CD4-positive, alpha-beta T cell (primary cell): ENCODE measurements at regions not wholly inside any gene's neighbourhood (a gene's known extent, or its start where the extent isn't known, plus 50 kb on each side); places are given as distances from the start of the nearest gene placed in this dataset.

Source experiments
- ATAC-seq: fragments of 200-7000 bp; cut with Tn5 transposase; one replicate; pipeline ENCODE4 v1.10.0; 2022; ENCODE audit warnings: mild to moderate bottlenecking; ENCODE audit not compliant: poor library complexity
- CTCF ChIA-PET: fragments of 350-600 bp; sonication (Branson Sonifier 250); formaldehyde crosslinking; loops from one replicate; lab custom pipeline; 2021; ENCODE audit warnings: antibody characterized with exemption, inconsistent platforms; lab: Charles Lee
- POLR2A ChIA-PET: fragments of 350-600 bp; sonication (Branson Sonifier 250); formaldehyde crosslinking; loops from one replicate; lab custom pipeline; 2021; ENCODE audit warnings: antibody characterized with exemption, inconsistent platforms; lab: Charles Lee
- DNase-seq, 14 experiments: peaks; one replicate each; pipeline ENCODE4 v3.0.0-alpha.2; 2013 to 2020; ENCODE audit warnings: mixed read lengths in 2 of 14
- H3K27ac ChIP-seq, 2 donors: one replicate each; pipeline versions ENCODE4 v1.5.1 to v1.7.0; 2013; ENCODE audit warnings: low read length in 2 of 2, low read depth in 1 of 2, mild to moderate bottlenecking in 1 of 2
- H3K27me3 ChIP-seq, 2 experiments: 1 replicate in 1 of 2; 2 replicates in 1 of 2; pipeline versions ENCODE4 v1.6.1 to v1.7.0; 2013; ENCODE audit warnings: low read length in 2 of 2, control low read depth in 1 of 2, mild to moderate bottlenecking in 1 of 2, moderate library complexity in 1 of 2; ENCODE audit not compliant: insufficient read depth in 2 of 2, control insufficient read depth in 1 of 2
- H3K36me3 ChIP-seq: one replicate; pipeline ENCODE4 v1.6.1; 2013; ENCODE audit warnings: low read length, control low read depth; ENCODE audit not compliant: insufficient read depth
- H3K4me1 ChIP-seq: one replicate; pipeline ENCODE4 v1.6.1; 2013; ENCODE audit warnings: low read length, control low read depth; ENCODE audit not compliant: insufficient read depth
- H3K4me3 ChIP-seq: one replicate; pipeline ENCODE4 v1.5.1; 2013; ENCODE audit warnings: mild to moderate bottlenecking, low read length, moderate library complexity
- H3K9me3 ChIP-seq, 2 experiments: 1 replicate in 1 of 2; 2 replicates in 1 of 2; pipeline versions ENCODE4 v1.6.1 to v1.7.0; 2013; ENCODE audit warnings: low read length in 2 of 2, mild to moderate bottlenecking in 2 of 2, control low read depth in 1 of 2, moderate library complexity in 1 of 2; ENCODE audit not compliant: control insufficient read depth in 1 of 2, insufficient read depth in 1 of 2
- H3K27ac Mint-ChIP-seq: one replicate; pipeline ENCODE4 v1.8.0; 2020; ENCODE audit warnings: mixed read lengths
- H3K27me3 Mint-ChIP-seq: one replicate; pipeline ENCODE4 v1.8.0; 2021; ENCODE audit warnings: mixed read lengths
- H3K36me3 Mint-ChIP-seq: one replicate; pipeline ENCODE4 v1.8.0; 2021; ENCODE audit warnings: low read depth, mixed read lengths
- H3K4me1 Mint-ChIP-seq: one replicate; pipeline ENCODE4 v1.8.0; 2021; ENCODE audit warnings: low read depth, mixed read lengths
- H3K4me3 Mint-ChIP-seq: one replicate; pipeline ENCODE4 v1.8.0; 2020; ENCODE audit warnings: mild to moderate bottlenecking, mixed read lengths
- H3K9me3 Mint-ChIP-seq: one replicate; pipeline ENCODE4 v1.8.0; 2020; ENCODE audit warnings: mixed read lengths
- CTCF ChIP-seq: fragments of 200-600 bp; IDR thresholded peaks from one replicate; pipeline ENCODE4 v1.8.0; 2022; ENCODE audit warnings: antibody characterized with exemption, mild to moderate bottlenecking
- intact Hi-C, 2 experiments: fragments of 100-400 bp; cut with DNase I in 1 of 2; cut with micrococcal nuclease in 1 of 2; formaldehyde crosslinking; loops; one replicate each; pipeline versions ENCODE4 v1.15.1 to v1.9.0; 2023 to 2025; cut with DNase I, micrococcal nuclease

GRCh38 chr14:26008290-26008689, 589.5 kb downstream of the NOVA1 start:
- no peak overlapping the region for H3K27ac Mint-ChIP-seq
- Histone ChIP-seq H3K4me3 (no peak overlapping the region), H3K4me1 (no peaks in the 10 kb centered on the region), H3K9me3 (peaks cover 0 to 12% of the 10 kb centered on the region in 2 experiments), H3K27ac (no peak overlapping the region), H3K36me3 (no peaks in the 10 kb centered on the region), H3K27me3 (no peaks in the 10 kb centered on the region)
- ChIA-PET CTCF (no interaction called here), POLR2A (no interaction called here)
- no peak overlapping the region for H3K4me3 Mint-ChIP-seq
- no peaks in the 10 kb centered on the region for H3K36me3 Mint-ChIP-seq
- no peak for TF ChIP-seq CTCF
- DNase-seq: no peak
- H3K27me3 Mint-ChIP-seq: no peaks in the 10 kb centered on the region
- intact Hi-C loops: no loop called here
- peaks cover 7% of the 10 kb centered on the region for H3K9me3 Mint-ChIP-seq
- no peaks in the 10 kb centered on the region for H3K4me1 Mint-ChIP-seq
- no peak for ATAC-seq

DNA sequence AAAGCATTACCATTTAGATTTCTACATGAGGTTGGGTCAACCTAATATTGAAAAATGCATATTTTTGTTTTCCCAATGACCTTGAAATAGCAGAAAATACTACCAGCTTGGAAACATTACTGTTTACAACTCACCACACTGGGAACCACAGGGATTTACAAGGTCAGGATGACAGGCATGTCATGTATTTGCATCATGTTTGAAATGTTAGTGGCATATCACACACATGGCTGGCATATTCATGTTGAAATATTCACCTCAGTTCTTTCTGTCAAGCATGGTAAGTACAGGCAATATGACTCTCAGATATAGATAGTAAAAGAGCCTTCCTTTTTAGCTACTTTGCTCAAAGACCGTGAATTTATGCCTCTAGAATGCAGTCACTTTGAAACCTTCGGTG, 593.5 kb downstream of the NOVA1 start:
- H3K27me3 ChIP-seq: no peaks in the 10 kb centered on the region
- POLR2A ChIA-PET: no interaction called here
- Mint-ChIP-seq H3K36me3 (no peaks in the 10 kb centered on the region), H3K9me3 (peaks cover 10% of the 10 kb centered on the region), H3K27ac (no peak overlapping the region), H3K27me3 (no peaks in the 10 kb centered on the region), H3K4me1 (no peaks in the 10 kb centered on the region), H3K4me3 (no peak overlapping the region)
- H3K9me3 ChIP-seq: peaks cover 0 to 15% of the 10 kb centered on the region in 2 experiments
- no peaks in the 10 kb centered on the region for H3K36me3 ChIP-seq
- CTCF ChIA-PET: no interaction called here
- intact Hi-C loops: no loop called here
- H3K4me3 ChIP-seq: no peak overlapping the region
- no peak for DNase-seq
- ATAC-seq: no peak
- H3K27ac ChIP-seq: no peak overlapping the region
- H3K4me1 ChIP-seq: no peaks in the 10 kb centered on the region
- no peak for TF ChIP-seq CTCF

GRCh38 chr14:25993830-25994229, 604.0 kb downstream of the NOVA1 start:
- Mint-ChIP-seq H3K9me3 (peaks cover 10% of the 10 kb centered on the region), H3K27me3 (no peaks in the 10 kb centered on the region), H3K27ac (no peak overlapping the region), H3K36me3 (no peaks in the 10 kb centered on the region), H3K4me1 (no peaks in the 10 kb centered on the region), H3K4me3 (no peak overlapping the region)
- H3K27me3 ChIP-seq: no peaks in the 10 kb centered on the region
- no peaks in the 10 kb centered on the region for H3K36me3 ChIP-seq
- CTCF ChIA-PET: no interaction called here
- no peak overlapping the region for H3K4me3 ChIP-seq
- intact Hi-C loops: no loop called here
- DNase-seq (no peak), ATAC-seq (no peak)
- H3K9me3 ChIP-seq: peaks cover 0 to 13% of the 10 kb centered on the region in 2 experiments
- POLR2A ChIA-PET: no interaction called here
- H3K27ac ChIP-seq: no peak overlapping the region
- TF ChIP-seq CTCF: no peak
- H3K4me1 ChIP-seq: no peaks in the 10 kb centered on the region
